ENCODE measurements at regions not wholly inside any gene's neighbourhood (a gene's known extent, or its start where the extent isn't known, plus 50 kb on each side); places are given as distances from the start of the nearest gene placed in this dataset.

DNA sequence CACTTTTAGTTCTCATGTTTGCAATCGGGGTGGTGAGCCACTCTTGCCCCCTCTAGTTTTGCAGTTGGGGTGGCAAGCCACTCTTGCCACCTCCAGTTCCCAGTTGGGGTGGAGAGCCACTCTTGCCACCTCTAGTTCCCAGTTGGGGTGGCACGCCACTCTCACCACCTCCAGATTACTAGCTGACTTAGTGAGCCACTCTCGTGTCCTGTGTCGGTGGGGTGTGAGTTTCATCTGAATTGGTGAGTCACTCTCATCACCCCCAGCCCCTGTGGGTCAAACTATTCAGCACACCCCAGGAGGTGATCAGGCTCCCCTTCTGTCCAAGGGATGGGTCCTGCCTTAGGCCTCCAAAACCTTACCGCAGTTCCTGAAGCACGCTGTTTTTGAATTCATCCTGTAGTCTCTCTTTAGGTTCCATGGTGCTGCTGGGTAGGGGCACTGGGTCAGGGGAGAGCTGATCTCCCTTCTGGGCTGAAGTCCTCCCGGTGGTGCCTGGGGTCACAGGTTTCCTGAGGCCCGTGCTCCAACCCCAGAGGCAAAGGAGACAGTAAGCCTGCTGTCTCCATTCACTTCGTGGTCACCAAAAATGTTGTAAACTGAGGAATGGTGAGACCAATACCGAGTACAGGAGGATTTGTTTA lies 224.2 kb upstream of the SYNCRIP start:
- DNase-seq = peak; percentile 52
- H3K9me3 Mint-ChIP-seq = peaks cover 10% of the 10 kb centered on the region
- no peak overlapping the region for H3K4me3 ChIP-seq (ENCODE audit: low read length)
- no peak for TF ChIP-seq CTCF (conservative IDR thresholded peaks at IDR 0.05)
- no peak overlapping the region for H3K4me3 Mint-ChIP-seq
- no peaks in the 10 kb centered on the region for H3K4me1 Mint-ChIP-seq
- H3K27ac ChIP-seq (ENCODE audit: low read depth, low read length) = no peak overlapping the region
- peaks cover 5% of the 10 kb centered on the region for H3K9me3 ChIP-seq (ENCODE audit: control insufficient read depth, low read length)
- 81 to 84% methylated on average over 4 to 10 of the region's 10 CpGs for WGBS, 2 experiments (ENCODE audit: insufficient coverage in 1 of 2, insufficient read length in 1 of 2)
- no peaks in the 10 kb centered on the region for H3K36me3 Mint-ChIP-seq (ENCODE audit: low read depth)
- H3K36me3 ChIP-seq (ENCODE audit: control insufficient read depth, insufficient read depth, low read length) = no peaks in the 10 kb centered on the region
- H3K27ac Mint-ChIP-seq = peak overlapping the region; percentile 64
- H3K4me1 ChIP-seq (ENCODE audit: control insufficient read depth, insufficient read depth, low read length) = no peaks in the 10 kb centered on the region
- no peaks in the 10 kb centered on the region for H3K27me3 ChIP-seq (ENCODE audit: control insufficient read depth, insufficient read depth, low read length, poor library complexity, severe bottlenecking)
- peaks cover 3% of the 10 kb centered on the region for H3K27me3 Mint-ChIP-seq (ENCODE audit: insufficient read depth)
- H3K9ac ChIP-seq (ENCODE audit: extremely low read depth, low read length, poor library complexity, severe bottlenecking) = no peak overlapping the region

- Mint-ChIP-seq H3K9me3 (peaks cover 10% of the 10 kb centered on the region), H3K36me3 (ENCODE audit: low read depth) (no peaks in the 10 kb centered on the region), H3K27ac (no peak overlapping the region), H3K4me1 (no peaks in the 10 kb centered on the region), H3K4me3 (no peak overlapping the region), H3K27me3 (ENCODE audit: insufficient read depth) (peaks cover 3% of the 10 kb centered on the region)
- 80 to 86% methylated on average over 1 to 5 of the region's 5 CpGs for WGBS, 2 experiments (ENCODE audit: insufficient coverage in 1 of 2, insufficient read length in 1 of 2)
- no peak for TF ChIP-seq CTCF (conservative IDR thresholded peaks at IDR 0.05)
- no peak overlapping the region for H3K4me3 ChIP-seq (ENCODE audit: low read length)
- peaks cover 5% of the 10 kb centered on the region for H3K9me3 ChIP-seq (ENCODE audit: control insufficient read depth, low read length)
- no peak overlapping the region for H3K27ac ChIP-seq (ENCODE audit: low read depth, low read length)
- no peak for DNase-seq
- no peaks in the 10 kb centered on the region for H3K4me1 ChIP-seq (ENCODE audit: control insufficient read depth, insufficient read depth, low read length)
- no peak overlapping the region for H3K9ac ChIP-seq (ENCODE audit: extremely low read depth, low read length, poor library complexity, severe bottlenecking)
- H3K27me3 ChIP-seq (ENCODE audit: control insufficient read depth, insufficient read depth, low read length, poor library complexity, severe bottlenecking) = no peaks in the 10 kb centered on the region
- H3K36me3 ChIP-seq (ENCODE audit: control insufficient read depth, insufficient read depth, low read length) = no peaks in the 10 kb centered on the region
Observed at GRCh38 chr6:85866370-85866730, 223.7 kb upstream of the SYNCRIP start.

DNA sequence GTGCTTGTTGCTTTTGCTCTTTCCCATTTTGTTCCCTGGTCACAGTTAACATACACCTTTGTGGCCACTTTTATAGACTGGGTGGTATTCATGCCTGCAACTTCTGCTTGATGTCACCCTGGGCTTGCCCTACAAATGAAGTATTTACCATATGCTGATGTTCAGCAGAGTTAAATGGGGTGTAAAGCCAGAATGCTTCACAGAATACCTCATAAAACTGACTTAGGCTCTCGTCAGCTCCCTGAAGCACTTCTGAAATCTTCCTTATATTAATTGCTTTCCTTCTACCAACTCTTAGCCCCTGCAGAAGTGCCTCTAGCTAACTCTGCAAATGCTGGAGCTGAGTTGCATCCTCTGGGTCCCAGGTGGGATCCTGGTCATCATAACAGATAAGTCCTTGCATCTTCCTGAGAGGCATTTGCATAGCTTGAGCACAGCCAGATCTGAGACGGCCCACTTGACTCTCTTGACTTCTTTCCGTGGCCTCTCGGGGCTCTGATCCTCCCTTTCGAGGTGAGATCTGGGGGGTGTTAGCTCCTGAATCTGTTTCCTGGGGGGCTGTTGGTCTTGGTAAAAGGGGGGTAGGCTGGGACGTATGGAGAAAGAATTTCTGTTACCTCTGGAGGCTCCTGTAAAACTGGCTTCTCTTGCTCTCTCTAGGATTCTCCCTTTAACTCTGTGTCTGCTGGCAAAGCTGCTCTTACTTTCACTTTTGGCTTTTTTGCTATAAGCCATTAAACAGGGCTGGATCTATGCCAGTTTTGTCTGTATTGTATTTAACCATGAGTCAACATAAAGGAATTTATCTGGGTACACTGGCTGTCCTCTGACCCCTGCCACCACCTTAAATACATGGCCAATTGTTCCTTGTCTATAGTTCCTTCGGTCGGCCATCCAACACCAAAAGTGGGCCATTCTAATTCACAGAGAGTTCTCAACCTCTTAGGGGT lies 223.0 kb upstream of the SYNCRIP start:
- H3K36me3 Mint-ChIP-seq (ENCODE audit: low read depth) = no peaks in the 10 kb centered on the region
- Histone ChIP-seq H3K36me3 (ENCODE audit: control insufficient read depth, insufficient read depth, low read length) (no peaks in the 10 kb centered on the region), H3K9me3 (ENCODE audit: control insufficient read depth, low read length) (peaks cover 5% of the 10 kb centered on the region), H3K27me3 (ENCODE audit: control insufficient read depth, insufficient read depth, low read length, poor library complexity, severe bottlenecking) (no peaks in the 10 kb centered on the region), H3K27ac (ENCODE audit: low read depth, low read length) (no peak overlapping the region), H3K9ac (ENCODE audit: extremely low read depth, low read length, poor library complexity, severe bottlenecking) (no peak overlapping the region), H3K4me3 (ENCODE audit: low read length) (no peak overlapping the region), H3K4me1 (ENCODE audit: control insufficient read depth, insufficient read depth, low read length) (no peaks in the 10 kb centered on the region)
- WGBS, 2 experiments (ENCODE audit: insufficient coverage in 1 of 2, insufficient read length in 1 of 2) = 74 to 89% methylated on average over 2 to 8 of the region's 8 CpGs
- TF ChIP-seq CTCF (conservative IDR thresholded peaks at IDR 0.05) = no peak
- peaks cover 3% of the 10 kb centered on the region for H3K27me3 Mint-ChIP-seq (ENCODE audit: insufficient read depth)
- H3K9me3 Mint-ChIP-seq = peaks cover 7% of the 10 kb centered on the region
- DNase-seq = no peak
- H3K27ac Mint-ChIP-seq = no peak overlapping the region
- H3K4me1 Mint-ChIP-seq = no peaks in the 10 kb centered on the region
- H3K4me3 Mint-ChIP-seq = no peak overlapping the region

Data from endodermal cell (in vitro differentiated cells).